Stimulated activated CD4-positive, alpha-beta T cell treated with anti-CD3 and anti-CD28 coated beads, TNF-alpha, amount 100 ng/mL, for 48 hours (primary cell): ENCODE measurements at regions not wholly inside any gene's neighbourhood (a gene's known extent, or its start where the extent isn't known, plus 50 kb on each side); places are given as distances from the start of the nearest gene placed in this dataset.

Source experiments
- DNase-seq, 3 donors: peaks; one replicate each; pipeline ENCODE4 v3.0.0-alpha.2; 2020; ENCODE audit warnings: low read depth in 3 of 3

DNA sequence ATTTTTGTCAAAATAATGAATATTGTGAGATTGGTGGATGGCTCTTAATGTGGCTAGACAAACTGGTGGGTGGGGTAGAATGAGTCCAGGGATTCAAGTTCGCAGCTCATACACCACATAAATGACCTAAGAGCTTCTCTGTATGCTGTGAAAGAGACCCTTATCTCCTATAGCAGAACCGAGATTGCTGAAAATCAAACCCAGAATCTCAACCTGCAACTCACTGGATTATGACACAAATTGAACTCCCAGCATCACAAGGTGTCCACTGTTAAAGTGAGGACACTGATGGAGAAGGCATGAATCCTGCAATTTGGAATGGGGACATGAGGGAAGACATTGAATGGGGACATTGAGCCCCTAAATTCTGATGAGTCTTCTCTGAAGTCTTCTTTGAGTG, 51.3 kb upstream of the CNKSR3 start:
- DNase-seq, result no peak

DNA sequence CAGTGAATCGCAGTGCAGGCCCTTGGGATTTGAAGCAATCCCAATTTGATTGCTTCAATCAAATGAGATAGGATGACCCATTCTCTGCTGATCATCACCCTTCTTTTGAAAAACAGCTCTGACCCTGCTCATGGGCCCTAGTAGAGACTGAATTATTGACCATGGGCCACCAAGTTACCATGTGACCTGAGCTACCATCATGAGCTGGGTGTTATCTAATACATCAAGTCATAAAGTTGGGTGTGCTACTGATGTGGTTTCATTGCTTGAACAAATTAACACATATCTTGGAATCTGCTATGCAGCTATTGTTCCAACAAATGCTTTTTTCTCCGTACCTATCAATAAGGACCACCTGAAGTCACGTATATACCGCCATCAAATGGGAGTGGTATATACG, 54.8 kb upstream of the CNKSR3 start:
- DNase-seq, result no peak

DNA sequence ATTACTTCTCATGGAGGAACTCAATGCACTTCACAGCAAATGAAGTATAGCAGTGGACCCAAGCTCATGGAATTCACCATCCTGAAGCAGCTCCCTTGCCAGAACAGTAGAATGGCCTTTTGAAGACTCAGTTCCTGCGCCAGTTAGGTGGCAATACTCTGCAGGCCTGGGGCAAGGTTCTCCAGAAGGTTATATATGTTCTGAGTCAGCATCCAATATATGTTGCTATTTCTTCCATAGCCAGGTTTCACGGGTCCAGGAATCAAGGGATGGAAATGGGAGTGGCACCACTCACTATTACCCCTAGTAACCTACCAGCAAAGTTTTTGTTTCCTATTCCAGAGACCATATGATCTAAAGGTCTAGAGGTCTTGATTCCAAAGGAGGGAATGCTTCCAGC, 56.4 kb upstream of the CNKSR3 start:
- DNase-seq, result no peak

DNA sequence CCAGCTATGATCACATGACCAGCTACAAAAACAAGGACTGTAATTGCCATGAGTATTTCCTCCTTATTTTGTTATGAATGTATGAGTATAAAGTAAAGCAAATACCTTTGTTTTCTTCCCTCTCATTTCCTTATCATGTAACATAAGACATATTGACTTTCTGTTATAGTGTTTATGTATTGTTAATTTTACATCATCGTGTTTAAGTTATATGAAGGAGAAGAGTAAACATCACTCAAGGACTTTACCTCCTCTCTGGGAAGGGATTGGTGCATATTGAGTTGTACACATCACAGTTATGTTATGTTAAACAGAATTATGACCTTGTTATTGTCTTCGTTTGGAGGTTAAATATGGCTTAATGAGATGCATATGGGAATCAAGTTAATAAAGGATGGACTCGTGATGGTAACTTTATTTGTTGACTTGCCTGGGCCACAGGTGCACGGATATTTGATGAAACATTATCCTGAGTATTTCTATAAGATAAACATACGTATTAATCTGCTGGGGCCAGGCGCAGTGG, 57.3 kb upstream of the CNKSR3 start:
- DNase-seq, result no peak

DNA sequence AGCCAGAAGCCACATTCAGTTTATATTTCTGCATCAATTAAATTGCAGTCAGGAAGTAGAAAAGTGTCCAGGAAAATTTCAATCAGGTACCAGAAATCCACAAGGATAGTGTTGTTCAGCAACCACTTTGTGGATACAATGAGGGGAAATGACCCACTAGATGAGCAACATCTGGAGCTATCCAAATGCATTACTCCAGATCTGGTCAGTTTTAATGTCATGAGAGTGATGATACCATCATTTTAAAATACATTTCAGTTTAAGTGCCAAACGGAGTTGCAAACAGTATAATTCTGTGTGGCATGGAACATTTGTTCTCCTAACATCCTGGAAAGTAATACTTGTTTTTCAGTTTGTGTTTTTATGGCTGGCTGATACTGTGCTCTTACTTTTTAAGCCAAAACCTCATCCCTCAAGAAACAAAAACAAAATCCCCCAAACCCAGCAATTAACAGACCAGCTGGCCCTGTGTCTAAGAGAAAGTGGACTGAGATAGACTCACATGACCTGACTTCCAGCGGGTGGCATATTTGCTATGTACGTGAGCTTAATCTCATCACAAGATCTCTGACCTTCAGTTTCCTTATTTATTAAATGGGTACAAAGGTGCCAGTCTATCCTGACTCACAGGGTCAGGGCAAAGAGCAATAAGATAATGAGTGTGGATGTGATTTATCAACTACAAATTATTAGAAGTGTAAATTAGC, 58.8 kb upstream of the CNKSR3 start:
- DNase-seq, result no peak

DNA sequence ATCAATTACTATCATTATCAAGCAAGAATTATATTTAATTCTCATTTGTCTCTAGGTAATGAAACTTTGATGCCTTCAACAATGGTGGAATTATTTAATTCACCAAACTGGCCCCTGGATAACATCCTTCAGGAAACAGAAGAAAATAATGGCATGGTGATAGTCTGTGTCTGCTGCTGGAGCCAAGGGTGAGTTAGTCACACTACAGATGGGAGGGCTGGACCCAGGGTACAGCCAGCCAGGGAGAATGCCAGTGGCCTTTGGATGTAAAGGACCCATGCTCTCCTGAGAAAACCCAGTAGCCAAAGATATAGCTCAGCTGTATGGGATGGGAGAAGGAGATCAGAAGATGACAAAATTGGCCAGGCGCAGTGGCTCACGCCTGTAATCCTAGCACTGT, 60.0 kb upstream of the CNKSR3 start:
- DNase-seq, result no peak

DNA sequence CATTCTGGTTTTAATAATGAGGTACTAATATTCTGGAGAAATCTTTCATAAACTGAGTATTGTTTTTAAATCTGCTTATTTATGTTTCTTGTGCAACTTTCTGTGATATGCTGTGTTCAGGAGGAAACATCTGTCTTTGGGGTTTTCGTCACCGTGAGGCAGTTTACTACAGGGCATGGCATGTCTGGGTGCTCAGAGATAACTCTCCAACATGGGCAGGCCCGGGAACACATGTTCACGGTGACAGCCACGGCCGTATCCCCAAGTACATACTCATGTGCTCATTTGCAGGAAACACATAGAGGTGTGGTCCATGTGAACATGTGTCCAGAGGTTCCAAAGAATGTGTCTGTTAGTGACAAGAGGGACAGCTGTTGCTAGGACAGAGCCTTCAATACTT, 62.1 kb upstream of the CNKSR3 start:
- no peak for DNase-seq

DNA sequence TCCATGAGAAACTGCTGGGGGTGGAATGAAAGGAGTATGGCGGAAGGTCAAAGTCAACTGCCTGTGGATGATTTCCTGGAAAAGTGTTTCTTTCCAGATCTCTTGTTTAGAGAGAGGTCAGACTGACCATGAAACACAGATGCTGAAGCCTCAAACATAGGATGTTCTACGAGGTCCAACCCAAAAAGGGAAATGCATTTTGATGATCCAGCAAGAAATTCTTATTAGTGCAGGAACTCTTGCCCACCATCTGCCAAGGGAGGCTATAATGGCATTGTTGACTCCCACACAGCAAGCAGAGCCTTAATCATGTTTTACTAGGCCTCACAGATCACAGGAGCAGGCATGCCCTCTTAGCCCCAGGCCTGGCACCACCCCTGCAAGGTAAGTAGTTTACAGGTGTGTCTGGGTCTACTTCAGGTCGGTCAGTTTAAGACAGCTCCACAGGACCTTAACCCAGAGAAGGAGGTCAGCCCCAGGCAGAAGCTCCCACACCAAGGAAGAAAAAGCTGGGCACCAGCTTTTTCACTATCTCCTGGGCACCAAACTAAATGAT, 67.6 kb upstream of the CNKSR3 start:
- DNase-seq, result no peak

DNA sequence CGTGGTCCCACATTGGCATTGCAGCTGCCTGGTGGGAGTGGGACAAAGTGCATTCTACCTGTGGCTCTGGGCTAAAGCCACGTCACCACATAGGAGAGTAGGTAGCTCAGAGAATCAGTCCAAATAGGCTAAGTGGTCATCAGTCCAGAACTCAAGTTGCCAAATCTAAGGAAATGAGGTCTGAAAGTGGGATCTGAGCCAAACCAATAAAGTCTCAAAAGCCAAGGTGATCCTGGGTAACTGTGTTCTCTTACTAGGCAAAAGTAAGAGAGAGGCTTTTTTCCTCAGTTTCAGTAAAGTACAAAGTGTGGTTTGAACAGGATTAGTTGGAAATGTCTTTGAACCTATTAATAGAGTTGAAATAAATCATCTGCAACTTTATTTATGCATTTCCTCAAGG, 68.6 kb upstream of the CNKSR3 start:
- DNase-seq, result no peak

DNA sequence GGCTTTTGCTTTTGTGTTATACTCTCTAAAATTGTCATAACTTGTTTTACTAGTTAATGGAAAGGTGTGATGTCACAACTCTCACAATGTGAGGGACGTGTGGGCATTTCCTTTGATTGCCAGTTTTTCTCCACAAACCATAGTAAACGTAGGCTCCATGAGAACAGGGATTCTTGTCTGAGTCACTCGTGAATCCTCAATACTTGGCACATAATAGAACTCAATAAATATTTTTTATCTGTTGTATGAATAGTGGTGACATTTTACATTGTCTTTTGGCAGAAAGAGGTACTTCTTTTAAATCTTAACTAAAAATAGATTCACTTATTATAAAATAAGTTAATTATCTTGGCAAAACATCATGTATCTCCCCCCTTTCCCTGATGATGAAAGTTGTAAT, 69.0 kb upstream of the CNKSR3 start:
- no peak for DNase-seq

DNA sequence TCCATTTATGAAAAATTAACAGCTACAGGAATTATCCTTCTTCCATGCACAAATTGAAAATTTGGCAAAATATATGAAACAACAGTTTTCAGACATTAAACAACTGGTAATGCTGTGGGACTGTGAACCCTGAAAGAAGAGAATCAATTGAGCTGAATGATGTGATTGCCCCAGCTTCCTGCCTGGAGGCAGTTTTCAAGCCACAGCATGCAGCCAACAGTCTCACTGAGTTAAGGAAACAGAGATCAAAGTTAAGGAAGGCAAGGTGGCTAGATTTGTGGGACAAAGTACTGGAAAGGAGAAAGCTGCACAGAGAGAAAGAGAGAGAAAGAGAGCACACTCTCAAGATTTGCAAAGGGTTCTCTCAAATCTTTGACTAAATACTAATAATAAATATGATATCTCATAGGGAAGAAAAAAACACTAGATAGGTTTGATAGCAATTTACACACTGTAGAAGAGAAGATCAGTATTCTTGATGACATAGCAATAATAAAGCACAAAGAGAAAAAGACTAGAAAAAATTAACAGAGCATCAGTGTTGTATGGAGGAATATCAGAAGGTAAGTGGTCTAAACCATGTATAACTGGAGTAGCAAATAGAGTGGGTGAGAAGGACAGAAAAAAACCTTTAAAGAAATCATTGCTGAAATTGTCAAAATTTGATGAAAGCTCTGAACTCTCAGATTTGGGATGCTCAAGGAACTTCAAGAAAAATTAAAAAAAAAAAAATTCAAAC, 70.1 kb upstream of the CNKSR3 start:
- no peak for DNase-seq

DNA sequence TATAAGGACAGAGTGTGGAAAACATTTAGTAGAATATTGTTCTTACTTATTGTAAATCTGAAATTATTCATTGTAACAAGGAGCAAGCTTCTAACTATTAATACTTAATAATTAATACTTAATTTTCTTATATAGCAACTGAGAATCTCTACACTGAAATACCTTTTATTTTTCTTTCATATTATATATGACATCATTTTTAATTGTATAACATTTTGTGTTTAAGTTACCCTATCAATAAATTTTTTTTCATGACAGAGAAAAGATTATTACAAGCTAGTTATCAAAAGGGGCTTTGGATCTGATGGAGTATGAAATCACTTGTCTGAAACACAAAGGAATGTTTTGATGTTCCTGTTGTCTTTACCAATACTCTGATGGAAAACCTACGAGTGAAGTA, 72.2 kb upstream of the CNKSR3 start:
- DNase-seq, result no peak

DNA sequence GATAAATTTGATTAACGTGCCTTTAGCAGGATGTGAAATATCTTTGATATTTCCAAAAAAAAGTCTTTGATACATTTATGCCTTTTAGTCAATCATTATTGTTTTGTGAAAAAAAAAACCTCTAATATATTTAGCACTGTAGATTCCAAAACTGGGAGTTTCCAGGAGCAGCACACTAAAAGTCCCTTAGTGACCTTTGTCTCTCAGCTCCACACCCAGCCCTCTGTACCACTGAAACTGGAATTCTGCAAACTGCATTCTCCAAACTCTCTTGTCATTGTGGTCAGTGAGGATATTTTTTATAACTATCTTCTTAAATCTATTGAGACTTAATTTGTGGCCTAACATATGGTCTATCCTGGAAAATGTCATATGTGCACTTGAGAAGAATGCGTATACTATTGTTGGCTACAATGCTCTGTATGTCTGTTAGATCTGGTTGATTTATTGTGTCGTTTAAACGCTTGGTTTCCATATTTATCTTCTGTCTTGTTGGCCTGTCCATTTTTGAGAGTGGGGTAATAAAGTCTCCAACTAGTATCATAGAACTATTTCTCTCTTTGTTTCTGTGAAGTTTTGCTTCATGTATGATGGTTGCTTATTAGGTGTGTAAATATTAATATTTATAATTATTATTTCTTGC, 73.2 kb upstream of the CNKSR3 start:
- DNase-seq, result no peak

DNA sequence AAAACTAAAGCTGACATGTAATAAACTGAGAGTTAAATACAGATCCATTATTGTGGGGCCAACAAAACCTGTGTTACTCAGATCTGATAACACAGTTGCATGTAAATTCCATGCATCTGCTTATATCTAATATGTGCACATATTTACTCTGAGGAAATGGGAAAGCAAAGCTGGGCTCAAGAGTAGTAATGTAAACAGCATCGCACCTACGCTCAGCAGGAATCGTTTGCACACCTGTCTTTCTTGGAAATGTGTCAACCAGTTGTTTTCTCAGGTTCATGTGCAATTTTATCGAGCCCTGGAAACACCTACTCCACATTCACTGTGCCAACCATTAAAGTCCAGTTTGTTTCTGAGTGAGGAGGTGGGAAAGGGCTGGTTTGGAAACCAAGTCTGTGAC, 80.3 kb upstream of the CNKSR3 start:
- DNase-seq, result no peak

DNA sequence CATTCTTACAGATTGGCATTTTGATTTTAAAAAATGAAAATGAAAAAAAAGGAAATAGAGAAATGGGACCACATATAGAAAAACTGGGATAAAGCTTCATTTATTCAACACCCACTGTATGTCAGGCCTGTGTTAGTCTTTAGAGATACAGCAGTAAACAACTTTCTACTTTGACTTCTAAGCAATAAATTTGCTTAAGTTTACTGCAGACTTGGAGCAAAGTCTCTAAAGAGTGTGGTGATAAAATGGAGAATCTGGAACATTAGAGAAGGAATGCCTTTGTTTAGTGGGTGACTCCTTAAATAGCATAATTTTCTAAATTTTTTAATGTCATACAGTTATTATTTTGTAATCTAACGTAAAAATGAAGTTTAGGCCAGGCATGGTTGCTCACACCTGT, 80.7 kb upstream of the CNKSR3 start:
- DNase-seq, result no peak

DNA sequence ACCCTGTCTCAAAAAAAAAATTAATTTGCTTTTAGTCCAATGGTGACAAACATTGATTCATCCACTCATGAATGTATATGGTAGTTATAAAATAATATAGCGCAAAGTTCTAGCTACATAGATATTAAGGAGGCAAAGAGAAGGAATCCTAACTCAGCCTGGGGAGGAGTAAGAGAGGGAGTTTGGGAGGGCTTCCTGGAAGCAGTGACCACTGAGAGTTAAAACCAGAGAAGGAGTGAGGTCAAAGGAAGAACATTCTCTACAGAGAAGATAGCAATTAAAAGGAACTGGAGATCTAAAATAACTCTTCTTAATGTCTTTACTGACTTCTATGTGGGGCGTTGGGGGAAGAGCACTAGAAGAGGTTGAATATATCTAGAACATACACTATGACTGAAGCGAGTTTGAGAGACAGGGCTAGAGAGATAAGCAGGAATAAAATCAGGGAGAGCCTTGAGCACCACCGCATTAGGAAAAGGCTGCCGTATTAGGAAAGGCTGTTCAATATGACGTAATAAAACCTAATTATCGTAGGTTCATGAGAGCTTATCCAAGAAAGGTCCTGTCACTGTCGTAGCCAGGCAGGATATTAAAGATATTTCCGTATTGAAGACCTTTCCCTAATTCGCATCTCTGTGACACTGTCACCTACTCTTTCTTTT, 81.8 kb upstream of the CNKSR3 start:
- DNase-seq, result no peak

DNA sequence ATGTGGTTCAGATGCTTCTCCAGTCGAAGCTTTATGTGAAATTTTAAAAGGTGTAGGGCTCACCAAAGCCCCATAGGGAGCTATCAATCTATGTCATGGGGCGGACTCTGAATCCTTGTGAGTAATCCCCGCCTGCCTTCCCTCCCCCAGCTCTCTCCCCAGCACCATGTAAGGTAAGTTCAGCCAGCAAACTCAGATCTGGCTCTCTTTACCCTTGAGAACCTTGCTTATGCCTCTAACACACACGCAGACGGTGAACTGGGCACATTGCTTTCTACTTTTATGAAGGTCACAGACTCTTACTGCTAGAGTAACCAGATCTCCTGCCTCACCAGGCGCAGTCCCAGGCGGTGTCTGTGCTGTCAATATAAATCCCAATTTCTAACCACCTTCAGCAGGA, 82.6 kb upstream of the CNKSR3 start:
- no peak for DNase-seq

DNA sequence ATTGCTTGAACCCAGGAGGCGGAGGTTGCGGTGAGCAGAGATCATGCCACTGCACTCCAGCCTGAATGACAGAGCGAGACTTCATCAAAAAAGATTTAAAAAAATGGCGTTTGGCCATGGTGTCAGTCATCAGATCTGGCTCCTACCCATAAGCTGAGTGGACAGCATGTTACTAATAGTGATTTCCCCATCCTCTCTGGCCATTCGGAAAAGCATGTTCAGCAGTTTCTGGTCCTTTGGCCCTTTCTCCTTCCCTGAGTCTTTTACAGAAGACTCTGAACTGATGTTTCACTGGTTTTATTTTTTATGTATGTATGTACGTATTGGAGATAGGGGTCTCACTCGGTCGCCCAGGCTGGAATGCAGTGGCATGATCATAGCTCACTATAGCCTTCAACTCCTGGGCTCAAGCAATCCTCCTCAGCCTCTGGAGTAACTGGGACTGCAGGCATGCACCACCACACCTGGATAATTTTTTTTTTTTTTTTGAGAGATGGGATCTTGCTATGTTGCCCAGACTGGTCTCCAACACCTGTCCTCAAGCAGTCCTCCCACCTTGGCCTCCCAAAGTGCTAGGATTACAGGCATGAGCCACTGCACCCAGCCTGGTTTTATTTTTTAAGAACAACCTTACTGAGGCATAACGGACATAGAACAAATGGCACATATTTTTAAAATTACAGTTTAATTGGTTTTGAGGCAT, 84.2 kb upstream of the CNKSR3 start:
- DNase-seq, result no peak

DNA sequence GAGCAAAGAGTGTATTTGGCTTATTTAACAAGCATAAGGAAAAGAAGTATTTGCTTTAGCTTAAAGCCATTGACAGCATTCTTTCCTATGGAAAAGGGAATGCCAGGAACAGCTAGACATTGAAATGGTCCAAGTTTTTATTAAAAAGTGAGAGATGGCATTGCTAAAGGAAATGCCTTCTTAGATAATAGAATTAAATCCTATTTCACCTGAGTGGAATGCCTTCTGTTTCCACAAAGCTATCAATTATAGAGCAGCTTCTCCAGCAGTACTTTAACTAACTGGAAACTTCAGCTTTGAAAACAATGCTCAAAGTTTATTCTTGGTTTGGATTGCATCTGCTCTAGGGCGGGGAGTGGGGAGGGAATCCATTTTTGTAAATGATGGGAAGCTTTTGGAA, 85.1 kb upstream of the CNKSR3 start:
- DNase-seq, result no peak

DNA sequence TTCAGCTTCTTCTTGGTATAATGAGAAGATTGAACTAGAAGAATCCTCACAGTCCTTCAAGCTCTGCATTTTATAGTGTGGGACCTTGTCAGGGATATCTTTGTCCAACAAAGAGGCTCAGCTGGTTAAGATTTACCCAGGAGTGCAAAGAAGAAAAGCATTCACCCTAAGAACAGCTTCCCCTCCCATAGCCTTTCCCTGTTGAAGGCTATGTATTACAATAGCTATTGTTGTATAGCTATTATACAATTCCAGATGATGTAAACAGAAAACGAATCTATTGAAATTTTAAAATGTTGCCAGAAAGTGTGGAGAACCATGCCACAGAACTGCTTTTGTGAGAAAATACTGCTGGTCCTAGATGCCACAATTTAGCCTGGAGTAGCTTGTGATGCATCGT, 85.5 kb upstream of the CNKSR3 start:
- DNase-seq, result no peak

DNA sequence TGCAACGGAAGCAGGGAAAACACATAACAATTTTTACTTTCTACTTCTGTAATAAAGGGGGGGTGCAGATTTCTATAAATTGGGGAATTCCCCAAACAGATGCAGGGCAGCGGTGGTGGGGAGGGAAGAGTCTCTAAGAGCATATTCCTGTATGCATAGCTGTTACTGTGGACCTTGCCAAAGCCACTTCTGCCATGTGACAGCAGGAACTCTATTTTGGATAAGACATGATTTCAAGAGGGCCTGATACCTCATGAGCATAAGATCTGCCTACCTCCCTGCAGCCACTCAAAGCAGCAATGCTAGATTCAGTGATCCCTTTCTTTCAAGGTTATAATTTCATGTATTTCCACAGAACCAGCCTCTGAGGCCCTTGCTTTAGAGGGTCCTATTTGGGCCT, 86.2 kb upstream of the CNKSR3 start:
- no peak for DNase-seq

DNA sequence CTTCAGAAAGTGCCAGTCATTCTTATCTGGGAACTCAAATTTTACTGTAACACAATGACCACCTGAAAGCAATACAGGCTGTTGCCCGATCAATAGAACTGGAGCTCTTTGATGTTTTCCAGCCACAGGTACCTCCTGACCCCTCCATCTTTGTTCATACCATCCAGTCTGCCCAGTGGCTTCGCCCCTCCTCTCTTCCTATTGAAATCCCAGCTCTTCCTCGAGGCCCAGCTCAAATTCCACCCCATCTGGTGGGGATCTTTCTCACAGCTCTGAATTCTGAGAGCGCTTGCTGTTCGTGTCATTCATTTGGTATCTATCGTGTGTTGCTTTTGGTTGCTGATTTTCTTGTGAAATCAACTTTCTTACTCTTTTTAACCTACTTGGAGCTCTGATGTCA, 87.9 kb upstream of the CNKSR3 start:
- no peak for DNase-seq
